SK-N-SH (cell line): ENCODE measurements at regions not wholly inside any gene's neighbourhood (a gene's known extent, or its start where the extent isn't known, plus 50 kb on each side); places are given as distances from the start of the nearest gene placed in this dataset.

Source experiments
- CTCF ChIA-PET: fragments of 300-600, 350-600 bp; formaldehyde crosslinking; extraction: SDS; loops from one replicate; lab custom pipeline; 2021; lab: Yijun Ruan, JAX
- POLR2A ChIA-PET: fragments of 350-600 bp; sonication (Branson Sonifier 250); formaldehyde crosslinking; extraction: SDS; loops from one replicate; lab custom pipeline; 2020; ENCODE audit warnings: antibody characterized with exemption, inconsistent platforms; lab: Yijun Ruan, JAX
- DNase-seq: peaks from one replicate; pipeline ENCODE4 v3.0.0; 2012
- H2AFZ ChIP-seq: fragments of 200-600 bp; sonication (generic); 2 replicates; pipeline ENCODE4 v1.8.1; 2016; ENCODE audit warnings: antibody characterized with exemption, mild to moderate bottlenecking, low read depth
- H3F3A ChIP-seq: fragments of 200-600 bp; sonication (generic); replicated peaks from 2 replicates; pipeline ENCODE3; 2016; ENCODE audit warnings: antibody characterized with exemption, mild to moderate bottlenecking; ENCODE audit not compliant: insufficient read depth
- H3K27ac ChIP-seq, 2 experiments: fragments of 200-500 bp in 1 of 2; fragments of 200-600 bp in 1 of 2; sonication (Bioruptor generic) in 1 of 2; sonication (generic), shearing (Covaris generic) in 1 of 2; 2 replicates each; pipeline versions ENCODE4 v1.5.1 to v1.6.1; 2014 to 2016; ENCODE audit warnings: low read depth in 2 of 2, inconsistent platforms in 1 of 2, low read length in 1 of 2, mild to moderate bottlenecking in 1 of 2, mixed read lengths in 1 of 2
- H3K27me3 ChIP-seq: fragments of 200-600 bp; sonication (generic), shearing (Covaris generic); 2 replicates; pipeline ENCODE4 v1.6.1; 2016; ENCODE audit warnings: mixed run types; ENCODE audit not compliant: insufficient read depth
- H3K36me3 ChIP-seq, 2 experiments: fragments of 200-500 bp in 1 of 2; fragments of 200-600 bp in 1 of 2; sonication (Bioruptor generic) in 1 of 2; sonication (generic) in 1 of 2; replicated peaks in 1 of 2; 2 replicates each; pipeline versions ENCODE3 to v1.5.1; 2014 to 2016; ENCODE audit warnings: low read length in 1 of 2, mild to moderate bottlenecking in 1 of 2; ENCODE audit not compliant: insufficient read depth in 2 of 2, control insufficient read depth in 1 of 2
- H3K4me1 ChIP-seq, 2 experiments: fragments of 200-500 bp in 1 of 2; fragments of 200-600 bp in 1 of 2; sonication (Bioruptor generic) in 1 of 2; sonication (generic), shearing (Covaris generic) in 1 of 2; 2 replicates each; pipeline versions ENCODE4 v1.5.1 to v1.6.1; 2014 to 2016; ENCODE audit warnings: low read depth in 1 of 2, low read length in 1 of 2, mixed run types in 1 of 2; ENCODE audit not compliant: insufficient read depth in 2 of 2, control insufficient read depth in 1 of 2
- H3K4me2 ChIP-seq: fragments of 200-600 bp; sonication (generic), shearing (Covaris generic); 2 replicates; pipeline ENCODE4 v1.6.1; 2017; ENCODE audit warnings: mixed run types
- H3K4me3 ChIP-seq, 2 experiments: fragments of 200-500 bp in 1 of 2; fragments of 200-600 bp in 1 of 2; sonication (Bioruptor generic) in 1 of 2; sonication (generic), shearing (Covaris generic) in 1 of 2; 2 replicates each; pipeline versions ENCODE4 v1.5.1 to v1.8.1; 2014 to 2016; ENCODE audit warnings: low read depth in 2 of 2, inconsistent platforms in 1 of 2, low read length in 1 of 2, mild to moderate bottlenecking in 1 of 2, mixed read lengths in 1 of 2, moderate library complexity in 1 of 2
- H3K79me2 ChIP-seq: fragments of 200-600 bp; sonication (generic); 2 replicates; pipeline ENCODE4 v1.8.1; 2017; ENCODE audit warnings: mild to moderate bottlenecking; ENCODE audit not compliant: insufficient read depth
- H3K9ac ChIP-seq: fragments of 200-600 bp; sonication (generic); 2 replicates; pipeline ENCODE4 v1.6.1; 2017; ENCODE audit warnings: mixed run types
- H3K9me2 ChIP-seq: fragments of 200-600 bp; sonication (generic); 2 replicates; pipeline ENCODE4 v1.6.1; 2017; ENCODE audit warnings: mixed run types
- H3K9me3 ChIP-seq: fragments of 200-600 bp; sonication (generic); 2 replicates; pipeline ENCODE4 v1.6.1; 2017; ENCODE audit warnings: mixed run types, mild to moderate bottlenecking, moderate library complexity
- H4K20me1 ChIP-seq: fragments of 200-600 bp; sonication (generic); 2 replicates; pipeline ENCODE4 v1.6.1; 2017; ENCODE audit warnings: mild to moderate bottlenecking, mixed run types; ENCODE audit not compliant: insufficient read depth
- EP300 ChIP-seq, 2 experiments: IDR thresholded peaks; 2 replicates each; pipeline versions ENCODE4 v1.4.0 to v1.6.1; 2012; ENCODE audit warnings: borderline replicate concordance in 1 of 2, low read depth in 1 of 2, low read length in 1 of 2
- EZH2phosphoT487 ChIP-seq: fragments of 200-600 bp; sonication (generic); IDR thresholded peaks from 2 replicates; pipeline ENCODE4 v1.6.1; 2017; ENCODE audit warnings: low read depth, mixed run types, mild to moderate bottlenecking, antibody characterized with exemption, moderate library complexity, borderline replicate concordance
- FOSL2 ChIP-seq: IDR thresholded peaks from 2 replicates; pipeline ENCODE4 v1.4.0; 2012; ENCODE audit warnings: low read depth, mild to moderate bottlenecking, moderate library complexity, borderline replicate concordance
- FOXJ3 ChIP-seq: sonication (generic); formaldehyde crosslinking; IDR thresholded peaks from 2 replicates; pipeline ENCODE4 v1.5.1; 2020; ENCODE audit warnings: mild to moderate bottlenecking, missing genetic modification reagents
- GABPA ChIP-seq: IDR thresholded peaks from 2 replicates; pipeline ENCODE4 v1.4.0; 2012; ENCODE audit warnings: low read depth, mild to moderate bottlenecking
- JUND ChIP-seq: IDR thresholded peaks from 2 replicates; pipeline ENCODE4 v1.4.0; 2012
- MAX ChIP-seq: IDR thresholded peaks from 2 replicates; pipeline ENCODE4 v1.4.0; 2012; ENCODE audit warnings: low read depth
- MEF2A ChIP-seq: IDR thresholded peaks from 2 replicates; pipeline ENCODE4 v1.4.0; 2012; ENCODE audit warnings: low read depth, borderline replicate concordance
- NRF1 ChIP-seq: IDR thresholded peaks from 2 replicates; pipeline ENCODE4 v1.6.1; 2012; ENCODE audit warnings: low read depth, mild to moderate bottlenecking, low read length
- PBX3 ChIP-seq: IDR thresholded peaks from 2 replicates; pipeline ENCODE4; 2012
- POLR2AphosphoS5 ChIP-seq: IDR thresholded peaks from 2 replicates; pipeline ENCODE4 v1.6.1; 2012; ENCODE audit warnings: low read depth, low read length
- RCOR1 ChIP-seq: fragments of 150-350 bp; IDR thresholded peaks from 2 replicates; pipeline ENCODE4 v1.6.1; 2017; ENCODE audit warnings: antibody characterized with exemption, low read length
- TCF12 ChIP-seq: IDR thresholded peaks from 2 replicates; pipeline ENCODE4 v1.4.0; 2012
- TEAD4 ChIP-seq: IDR thresholded peaks from 2 replicates; pipeline ENCODE4 v1.4.0; 2012; ENCODE audit warnings: mild to moderate bottlenecking, borderline replicate concordance; ENCODE audit not compliant: insufficient read depth
- WGBS: methylation state at CpG from one replicate; pipeline ENCODE4 v1.1.6; 2017; ENCODE audit warnings: low lambda C conversion rate; 5-methylcytosine and 5-hydroxymethylcytosine counted together

- Histone ChIP-seq H3K36me3 (no peaks in the 10 kb centered on the region), H3K27me3 (no peaks in the 10 kb centered on the region), H3K4me1 (no peaks in the 10 kb centered on the region), H2AFZ (no peak overlapping the region), H3K4me3 (no peak overlapping the region), H3K9ac (no peak overlapping the region), H3K9me2 (no peaks in the 10 kb centered on the region), H3K9me3 (no peaks in the 10 kb centered on the region), H3K27ac (no peak overlapping the region), H3F3A (no peaks in the 10 kb centered on the region), H3K4me2 (no peak overlapping the region), H4K20me1 (no peaks in the 10 kb centered on the region), H3K79me2 (no peaks in the 10 kb centered on the region)
- POLR2A ChIA-PET = no interaction called here
- WGBS = 4% methylated on average over 3 of the region's 3 CpGs
- CTCF ChIA-PET = no interaction called here
- TF ChIP-seq PBX3 (no peak), RCOR1 (no peak), TEAD4 (no peak), TCF12 (no peak), POLR2AphosphoS5 (no peak), FOSL2 (no peak), EP300 (IDR thresholded peaks at IDR 0.05; ENCODE audit: borderline replicate concordance in 1 of 2, low read depth in 1 of 2, low read length in 1 of 2) (no peak), EZH2phosphoT487 (no peak), MAX (no peak), FOXJ3 (CRISPR knock-in tag) (no peak), JUND (no peak)
- no peak for DNase-seq
Observed at GRCh38 chrX:127112726-127113125, 293.2 kb downstream of the PRR32 start.

GRCh38 chrX:127124871-127125270 is 305.3 kb downstream of the PRR32 start:
- no peak overlapping the region for H3K4me2 ChIP-seq
- ChIA-PET CTCF (no interaction called here), POLR2A (no interaction called here)
- no peaks in the 10 kb centered on the region for H3K27me3 ChIP-seq
- H3F3A ChIP-seq = no peaks in the 10 kb centered on the region
- TF ChIP-seq MEF2A (no peak), NRF1 (no peak), GABPA (no peak), POLR2AphosphoS5 (no peak)
- H4K20me1 ChIP-seq = no peaks in the 10 kb centered on the region
- no peaks in the 10 kb centered on the region for H3K9me3 ChIP-seq
- H3K4me3 ChIP-seq = no peak overlapping the region
- no peak for DNase-seq
- 0% methylated on average over 2 of the region's 2 CpGs for WGBS
- no peak overlapping the region for H3K27ac ChIP-seq
- H3K9ac ChIP-seq = no peak overlapping the region
- H3K36me3 ChIP-seq = no peaks in the 10 kb centered on the region
- H3K9me2 ChIP-seq = no peaks in the 10 kb centered on the region
- H2AFZ ChIP-seq = no peak overlapping the region
- no peaks in the 10 kb centered on the region for H3K4me1 ChIP-seq
- no peaks in the 10 kb centered on the region for H3K79me2 ChIP-seq
